GM18909 (cell line): ENCODE measurements at regions not wholly inside any gene's neighbourhood (a gene's known extent, or its start where the extent isn't known, plus 50 kb on each side); places are given as distances from the start of the nearest gene placed in this dataset.
A peak's percentile ranks its signal among the peaks of the same experiment; 100 is the strongest.
"Not testable (repeated sequence)": the region's sequence is repeated elsewhere in the genome, so short reads cannot be mapped to it uniquely, and the experiment has no call there.

ENCODE experiments used
- ATAC-seq: cut with Tn5 transposase; IDR thresholded peaks from one replicate; pipeline ENCODE4 v1.9.1; 2021; ENCODE audit warnings: mild to moderate bottlenecking; ENCODE audit not compliant: unreplicated experiment, poor library complexity

DNA sequence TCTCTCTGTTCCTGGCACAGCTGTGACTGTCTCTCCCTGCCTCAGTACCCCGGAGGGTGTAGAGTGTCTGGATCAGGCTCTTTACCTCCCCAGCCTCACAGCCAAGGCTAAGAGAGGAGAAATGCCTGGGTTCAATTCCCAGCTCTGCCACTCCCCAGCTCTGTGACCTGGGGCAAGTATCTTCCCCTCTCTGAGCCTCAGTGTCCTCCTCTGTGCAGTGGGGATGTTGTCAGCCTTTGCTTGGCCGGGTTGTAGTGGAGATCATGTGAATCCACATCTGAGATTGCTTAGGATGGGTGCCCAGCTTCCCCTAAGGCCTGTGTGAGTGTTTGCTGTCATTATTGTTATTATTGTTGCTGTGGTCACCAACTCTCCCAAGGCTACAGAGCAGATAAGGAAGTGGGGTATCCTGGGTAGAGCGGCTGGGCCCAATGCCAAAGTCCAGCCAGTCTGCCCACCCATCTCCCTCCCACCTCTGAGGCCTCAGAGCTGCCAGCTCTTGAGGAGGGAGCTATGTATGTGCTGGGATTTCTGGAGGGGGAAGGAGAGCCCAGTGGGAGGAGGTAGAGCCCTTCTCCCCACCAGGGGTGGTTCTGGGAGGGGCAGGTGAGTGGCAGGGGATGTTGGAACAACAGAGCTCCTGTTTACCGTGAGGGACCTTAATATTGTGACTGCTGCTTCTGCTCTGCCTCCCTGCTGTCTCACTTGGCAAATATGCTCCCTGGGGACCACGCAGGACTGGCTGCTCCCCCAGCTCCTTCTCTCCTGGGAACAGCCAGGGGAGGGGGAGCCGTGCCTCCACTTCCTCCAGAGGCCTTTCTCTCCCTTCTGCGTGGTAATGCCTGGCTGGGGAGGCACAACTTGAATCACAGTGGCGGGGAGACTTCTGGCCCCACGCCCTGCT is 170.5 kb downstream of the RPS24 start:
- no peak for ATAC-seq

DNA sequence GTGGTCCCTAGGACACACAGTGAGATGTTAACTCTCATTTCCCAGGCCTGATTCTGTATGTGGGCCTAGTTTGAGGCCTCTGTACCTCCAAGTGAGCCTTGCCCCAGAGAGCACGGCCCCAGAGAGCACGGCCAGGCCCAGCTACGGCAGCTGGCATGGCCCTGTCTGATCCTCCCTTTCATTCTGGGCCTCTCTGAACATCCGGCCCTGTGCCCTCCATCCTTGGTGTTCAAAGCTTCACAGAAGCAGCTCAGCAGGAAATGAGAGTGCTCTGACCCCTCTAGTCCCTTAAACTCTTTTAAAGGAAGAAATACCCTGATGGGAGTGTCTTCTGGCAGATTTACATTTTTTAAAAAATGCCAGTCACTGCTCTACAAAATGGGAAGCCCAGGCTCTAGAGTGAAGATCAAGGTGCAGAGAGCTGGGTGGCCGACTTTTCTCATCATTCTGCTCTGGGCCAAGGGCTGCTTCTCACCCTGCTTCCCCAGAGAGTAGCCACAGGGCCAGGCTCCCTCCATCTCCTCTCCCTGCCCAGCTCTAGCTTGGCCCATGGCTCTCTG is 171.9 kb downstream of the RPS24 start:
- ATAC-seq = no peak

DNA sequence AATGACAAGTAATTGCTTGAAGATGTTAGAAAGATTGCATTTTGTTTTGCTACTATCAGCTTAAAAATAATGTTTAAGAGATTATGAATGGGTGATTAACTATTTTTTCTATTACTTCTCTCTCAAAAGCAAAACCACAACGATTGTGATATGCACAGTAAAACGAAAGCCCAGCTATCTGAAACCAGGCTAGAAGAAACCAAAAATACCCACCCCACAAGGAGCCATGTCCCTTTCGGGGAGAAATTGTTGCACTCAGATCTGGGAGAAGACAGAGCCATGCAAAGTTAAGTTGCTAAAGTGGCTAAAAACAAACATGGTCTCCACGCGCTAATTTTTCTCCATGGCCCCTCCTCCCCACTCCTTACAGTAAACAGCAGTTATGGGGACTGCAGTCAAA is 173.6 kb downstream of the RPS24 start:
- ATAC-seq = peak; percentile 40

GRCh38 chr10:78207776-78208175 is 174.1 kb downstream of the RPS24 start:
- no peak for ATAC-seq

DNA sequence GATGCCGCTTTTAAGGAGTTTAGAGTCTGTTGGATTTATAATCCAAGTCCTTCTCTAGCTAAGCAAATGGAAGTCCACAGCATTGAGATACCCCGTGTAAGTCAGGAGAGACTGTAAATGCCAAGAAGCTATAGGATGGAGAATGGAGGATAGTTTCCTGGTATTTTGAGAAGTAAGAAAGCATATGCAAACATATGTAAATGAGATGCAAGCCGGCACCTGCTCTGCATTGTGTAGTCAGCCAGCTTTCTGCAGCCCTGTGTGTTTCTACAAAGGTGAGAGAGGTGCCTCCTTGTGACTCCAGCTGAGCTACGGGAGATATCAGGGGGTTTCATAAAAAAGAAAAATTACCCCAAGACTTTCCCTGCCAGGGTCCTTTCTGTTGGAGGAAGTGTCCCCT is 176.3 kb downstream of the RPS24 start:
- no peak for ATAC-seq

DNA sequence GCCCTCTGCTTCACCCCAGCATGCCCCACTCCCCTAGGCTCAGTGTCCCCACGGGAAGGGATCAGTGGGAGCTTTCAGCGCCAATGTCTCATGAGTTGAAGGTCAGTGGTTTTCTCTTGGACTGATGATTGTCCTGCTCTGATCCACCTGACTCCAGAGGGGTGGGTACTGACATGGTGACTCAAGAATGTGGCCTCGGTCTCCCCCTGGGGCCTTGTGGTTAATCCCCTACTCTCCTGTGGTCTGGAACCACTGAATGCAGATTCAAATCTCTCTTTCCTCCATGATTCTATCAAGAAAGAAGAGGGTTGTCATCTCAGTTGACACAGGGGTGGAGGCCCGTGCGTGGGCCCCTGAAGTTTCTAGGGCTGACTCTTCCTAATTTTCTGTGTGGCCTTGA is 176.9 kb downstream of the RPS24 start:
- no peak for ATAC-seq

DNA sequence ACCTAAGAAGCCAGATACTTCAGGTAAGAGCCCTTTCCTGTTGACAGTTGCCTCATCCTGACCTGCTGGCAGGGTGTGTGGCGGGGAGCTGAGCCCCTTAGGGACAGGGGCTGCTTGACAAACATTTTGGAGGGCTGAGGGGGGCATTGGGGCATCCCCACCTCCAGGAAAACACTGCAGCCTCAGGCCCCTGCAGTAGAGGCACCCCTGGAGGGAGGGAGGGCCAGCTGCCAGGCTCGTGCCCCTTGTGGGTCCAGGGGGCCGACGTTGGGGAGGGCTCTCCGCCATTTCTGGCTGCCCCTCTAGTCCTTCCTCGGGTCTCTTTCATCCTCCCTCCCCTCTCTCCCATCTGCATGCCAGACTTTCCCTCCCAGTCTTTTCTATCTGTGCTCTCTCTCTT is 177.3 kb downstream of the RPS24 start:
- ATAC-seq = no peak

DNA sequence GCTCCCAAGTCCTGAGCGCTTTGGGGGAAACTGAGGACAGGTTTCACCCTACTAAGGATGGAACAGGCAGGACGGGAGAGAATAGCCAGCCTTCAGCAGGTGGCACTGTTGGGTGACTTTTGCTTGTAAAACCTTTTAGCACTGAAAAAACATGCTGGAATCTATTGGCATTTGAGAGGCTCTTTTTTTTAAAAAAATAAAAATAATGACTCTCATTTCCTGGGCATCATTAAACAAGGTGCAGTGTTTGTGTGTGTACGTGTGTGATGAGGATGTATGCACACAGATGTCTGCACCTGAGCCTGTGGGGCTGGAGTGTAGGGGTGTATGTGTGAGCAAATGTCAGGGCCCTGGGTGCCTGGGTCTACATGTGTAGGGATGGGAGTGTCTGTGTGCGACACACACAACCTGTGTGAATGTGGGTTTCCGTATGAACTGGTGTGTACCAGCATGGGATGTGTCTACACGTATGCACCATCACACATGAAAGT is 177.9 kb downstream of the RPS24 start:
- no peak for ATAC-seq

DNA sequence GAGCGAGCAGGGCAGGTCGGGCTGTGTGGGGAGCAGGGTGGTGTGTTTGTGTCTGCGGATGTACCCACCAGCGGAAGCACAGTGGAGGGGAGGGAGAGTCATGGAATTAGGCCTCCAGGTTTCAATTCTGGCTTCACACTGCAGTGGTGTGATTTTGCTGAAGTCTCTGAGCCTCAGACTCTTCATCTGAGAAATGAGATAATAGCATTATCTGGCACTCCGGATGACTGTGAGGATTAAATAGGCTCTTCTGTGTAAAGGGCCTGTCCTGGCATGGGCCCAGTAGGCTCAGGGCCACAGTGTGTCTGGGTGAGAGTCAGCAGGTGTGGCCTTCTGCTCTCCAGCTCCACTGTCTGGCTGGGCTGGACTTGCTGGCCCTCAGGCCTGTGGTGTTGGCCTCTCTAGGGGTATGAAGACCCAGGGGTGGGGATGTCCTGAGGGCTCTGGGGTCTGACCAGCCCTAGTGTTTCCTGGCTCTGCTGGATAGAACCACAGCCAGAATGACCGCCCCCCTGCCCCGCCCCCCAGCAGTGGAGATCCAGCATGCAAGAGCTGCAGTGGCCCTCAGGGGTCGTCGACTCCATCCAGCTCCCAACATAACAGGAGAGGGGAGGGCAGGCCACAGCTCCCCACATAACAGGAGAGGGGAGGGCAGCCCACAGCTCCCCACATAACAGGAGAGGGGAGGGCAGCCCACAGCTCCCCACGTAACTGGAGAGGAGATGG is 178.6 kb downstream of the RPS24 start:
- ATAC-seq = no peak

DNA sequence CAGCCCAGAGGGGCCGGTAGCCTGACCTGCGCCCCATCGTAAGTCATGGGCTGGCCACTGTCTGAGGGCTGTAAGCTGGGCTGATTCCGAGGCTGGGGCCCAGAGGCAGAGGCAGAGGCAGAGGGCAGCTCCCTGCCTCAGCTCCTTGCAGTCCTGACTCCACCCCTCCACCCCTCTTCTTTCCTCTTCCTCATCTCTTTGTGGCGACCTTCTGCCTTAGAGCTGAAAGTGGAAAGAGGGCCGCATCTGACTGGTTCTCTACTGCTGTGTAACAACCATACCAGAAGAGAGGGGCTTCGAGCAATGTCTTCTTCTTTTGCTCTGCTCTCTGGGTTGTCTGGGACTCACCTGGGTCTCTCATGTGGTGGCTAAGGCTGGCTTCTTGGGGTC is 179.1 kb downstream of the RPS24 start:
- no peak for ATAC-seq

- no peak for ATAC-seq
Observed at GRCh38 chr10:78214955-78215354, 181.3 kb downstream of the RPS24 start.

- peak; percentile 63 for ATAC-seq
Observed at GRCh38 chr10:78215645-78216044, 182.0 kb downstream of the RPS24 start.

- no peak for ATAC-seq
Observed at GRCh38 chr10:78217336-78217735, 183.7 kb downstream of the RPS24 start.

GRCh38 chr10:78218798-78219490 is 185.3 kb downstream of the RPS24 start:
- ATAC-seq = no peak

GRCh38 chr10:78219568-78219967 is 185.9 kb downstream of the RPS24 start:
- ATAC-seq = not testable (repeated sequence)

DNA sequence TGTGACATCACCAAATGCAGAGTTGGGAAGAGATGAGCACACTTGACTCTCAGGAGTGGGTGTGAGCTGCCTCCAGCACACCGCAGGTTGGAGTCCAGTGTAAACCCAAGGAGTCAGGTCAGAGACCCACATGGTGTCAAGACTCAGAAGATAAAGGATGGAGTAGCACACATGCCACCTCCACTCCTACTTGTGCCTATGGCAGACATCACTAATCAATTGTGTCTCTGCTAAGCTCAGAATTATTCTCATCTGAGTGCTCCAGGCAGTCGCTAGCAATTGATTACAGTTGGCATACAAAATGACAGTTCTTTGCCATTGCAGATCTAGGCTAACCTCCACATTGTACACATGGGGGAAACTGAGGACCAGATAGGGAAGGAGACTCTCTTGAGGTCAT is 187.1 kb downstream of the RPS24 start:
- ATAC-seq = no peak

- no peak for ATAC-seq
Observed at GRCh38 chr10:78222096-78222790, 188.6 kb downstream of the RPS24 start.

DNA sequence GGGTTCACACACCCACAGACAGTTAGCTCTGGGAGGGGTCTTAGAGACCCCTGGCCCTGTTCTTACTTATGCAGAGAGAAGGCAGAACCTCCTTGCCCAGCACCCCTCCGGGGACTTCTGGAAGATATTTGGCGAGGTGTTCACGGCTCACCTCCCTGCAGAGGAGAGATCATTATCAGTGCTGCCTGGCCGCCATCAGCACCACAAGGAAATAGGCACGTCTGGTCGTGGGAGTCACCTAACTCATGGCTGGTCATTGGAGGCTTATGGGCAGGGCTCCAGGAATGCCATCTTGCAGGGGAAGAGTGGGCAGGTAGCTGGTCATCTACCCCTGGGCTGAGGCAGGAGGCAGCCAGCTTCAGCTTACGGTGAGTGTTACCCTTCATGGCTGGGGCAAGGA is 189.4 kb downstream of the RPS24 start:
- ATAC-seq = no peak

DNA sequence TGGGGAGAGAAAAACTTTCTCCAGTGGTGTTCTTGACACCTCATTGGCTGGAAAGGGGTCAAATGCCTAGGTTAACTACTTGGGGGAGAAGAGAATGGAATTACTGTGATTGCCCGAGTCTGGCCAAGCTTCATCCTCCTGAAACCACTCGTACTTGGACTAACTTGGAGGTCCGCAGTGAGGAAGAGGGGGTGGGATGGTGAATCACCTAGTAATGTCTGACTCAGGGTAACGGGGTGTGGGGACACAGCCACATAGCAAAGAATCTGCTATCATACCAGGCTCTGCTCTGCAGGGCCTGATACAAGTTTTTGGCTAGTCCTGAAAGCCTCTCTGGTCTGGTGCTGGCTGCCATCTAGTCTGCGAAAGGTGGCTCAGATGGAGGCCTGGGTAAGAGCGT is 190.9 kb downstream of the RPS24 start:
- no peak for ATAC-seq

GRCh38 chr10:78225594-78225993 is 191.9 kb downstream of the RPS24 start:
- no peak for ATAC-seq
